Hypothalamus (tissue), 51 donors: ENCODE measurements at regions not wholly inside any gene's neighbourhood (a gene's known extent, or its start where the extent isn't known, plus 50 kb on each side); places are given as distances from the start of the nearest gene placed in this dataset.
"Not testable (repeated sequence)": the region's sequence is repeated elsewhere in the genome, so short reads cannot be mapped to it uniquely, and the experiment has no call there.

Source experiments
- DNase-seq, 51 donors: peaks; one replicate each; lab custom pipeline; 2025; lab: John Stamatoyannopoulos, UW

- DNase-seq: peak in 3 of 51 donors; percentile 12 to 20 (median 18)
Observed at GRCh38 chr20:29878777-29879442, 1378.6 kb upstream of the DEFB115 start.

GRCh38 chr20:29881107-29881506, 1376.4 kb upstream of the DEFB115 start:
- DNase-seq: not testable (repeated sequence)

- DNase-seq: not testable (repeated sequence)
Observed at GRCh38 chr20:29883514-29884219, 1373.8 kb upstream of the DEFB115 start.

GRCh38 chr20:29884322-29884721, 1373.1 kb upstream of the DEFB115 start:
- DNase-seq: not testable (repeated sequence)

- not testable (repeated sequence) for DNase-seq
Observed at GRCh38 chr20:29885282-29886185, 1371.9 kb upstream of the DEFB115 start.

- DNase-seq: not testable (repeated sequence)
Observed at GRCh38 chr20:29891555-29891954, 1365.9 kb upstream of the DEFB115 start.
